ENCODE measurements at regions not wholly inside any gene's neighbourhood (a gene's known extent, or its start where the extent isn't known, plus 50 kb on each side); places are given as distances from the start of the nearest gene placed in this dataset.

DNA sequence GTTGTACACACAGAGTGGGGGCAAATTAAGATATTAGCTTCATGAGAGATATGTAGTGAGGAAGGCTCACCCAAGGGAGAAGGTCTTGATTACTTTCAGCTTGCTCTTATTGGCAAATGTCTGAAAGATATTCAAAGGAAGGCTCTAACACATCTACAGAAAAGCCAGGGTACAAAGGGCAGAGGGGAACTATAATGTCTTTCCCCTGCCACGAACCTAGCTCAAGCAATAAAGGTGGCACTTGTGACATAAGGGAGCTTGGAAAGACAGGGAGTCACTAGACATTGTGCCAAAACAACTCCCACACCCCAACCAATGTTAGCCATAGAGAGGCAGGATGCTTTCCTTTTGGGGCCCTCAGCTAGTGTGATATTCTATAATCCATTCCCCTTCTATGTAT lies 52.2 kb upstream of the SOX9 start:
- DNase-seq = no peak

DNA sequence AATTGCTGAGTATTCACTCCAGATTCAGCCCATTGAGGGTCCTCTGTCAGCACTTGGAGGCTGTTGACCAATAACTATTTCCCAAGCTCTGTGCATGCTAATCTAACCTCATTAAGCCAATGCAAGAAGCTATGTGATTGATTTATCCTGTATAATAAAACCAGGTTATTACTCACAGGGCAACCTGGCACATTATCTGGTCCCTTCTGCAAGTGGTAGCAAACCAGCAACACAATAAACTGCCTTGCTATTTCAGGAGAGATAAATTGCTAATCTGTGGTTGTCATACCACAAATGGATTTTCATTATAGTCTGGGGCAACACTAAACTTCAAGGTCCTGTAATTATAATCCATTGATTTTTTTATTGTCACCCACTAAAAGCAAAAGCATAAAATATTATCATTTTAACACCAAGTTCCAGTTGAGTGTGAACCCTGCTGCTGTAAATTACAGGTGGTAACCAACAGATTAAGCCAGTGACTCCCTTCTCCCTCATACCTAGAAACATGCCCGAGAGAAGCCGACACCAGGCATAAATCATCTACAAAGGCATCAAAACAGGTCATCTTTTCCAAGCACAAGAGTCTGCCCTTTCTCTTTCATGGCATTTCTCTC lies 51.1 kb upstream of the SOX9 start:
- no peak for DNase-seq
